HG02642 (cell line): ENCODE measurements at regions not wholly inside any gene's neighbourhood (a gene's known extent, or its start where the extent isn't known, plus 50 kb on each side); places are given as distances from the start of the nearest gene placed in this dataset.

Experiments used
- ATAC-seq: cut with Tn5 transposase; IDR thresholded peaks from one replicate; pipeline ENCODE4 v1.9.1; 2021; ENCODE audit warnings: mild to moderate bottlenecking; ENCODE audit not compliant: unreplicated experiment, poor library complexity

- ATAC-seq, result no peak
Measured at GRCh38 chr1:239814306-239814881, 277.3 kb upstream of the FMN2 start.

- ATAC-seq, result no peak
Measured at GRCh38 chr1:239815074-239815473, 276.6 kb upstream of the FMN2 start.

DNA sequence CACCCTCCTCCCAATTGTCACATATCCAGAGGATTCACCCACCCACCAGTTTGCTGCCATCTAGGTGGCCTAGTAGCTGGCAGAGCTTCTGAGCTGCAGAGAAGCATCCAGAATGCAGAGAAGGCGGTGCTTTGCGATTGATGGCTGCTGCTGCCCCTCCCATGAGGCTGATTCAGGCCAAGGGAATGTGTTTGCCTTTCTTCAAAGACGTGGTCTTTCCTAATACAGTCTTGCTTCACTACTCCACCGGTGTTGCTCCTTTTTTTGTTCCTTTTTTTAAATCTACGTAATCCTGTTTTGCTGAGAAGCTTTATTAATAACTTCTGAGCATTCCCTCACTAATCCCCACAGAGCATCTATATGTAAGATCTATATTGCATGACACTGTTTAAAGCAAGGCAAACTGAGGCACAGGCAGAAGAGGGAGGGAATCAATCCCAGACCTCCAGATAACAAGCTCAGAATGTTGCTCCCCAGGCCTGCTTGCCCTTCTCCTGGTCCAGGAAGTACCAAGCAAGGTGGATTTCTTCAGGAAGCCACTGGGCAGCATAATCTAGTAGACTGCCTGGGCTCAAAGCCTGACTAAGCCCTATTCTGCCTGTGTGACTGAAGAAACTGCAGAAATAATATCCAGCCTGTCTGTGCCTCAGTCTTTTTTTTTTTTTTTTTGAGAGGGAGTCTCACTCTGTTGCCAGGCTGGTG is 275.5 kb upstream of the FMN2 start:
- no peak for ATAC-seq

DNA sequence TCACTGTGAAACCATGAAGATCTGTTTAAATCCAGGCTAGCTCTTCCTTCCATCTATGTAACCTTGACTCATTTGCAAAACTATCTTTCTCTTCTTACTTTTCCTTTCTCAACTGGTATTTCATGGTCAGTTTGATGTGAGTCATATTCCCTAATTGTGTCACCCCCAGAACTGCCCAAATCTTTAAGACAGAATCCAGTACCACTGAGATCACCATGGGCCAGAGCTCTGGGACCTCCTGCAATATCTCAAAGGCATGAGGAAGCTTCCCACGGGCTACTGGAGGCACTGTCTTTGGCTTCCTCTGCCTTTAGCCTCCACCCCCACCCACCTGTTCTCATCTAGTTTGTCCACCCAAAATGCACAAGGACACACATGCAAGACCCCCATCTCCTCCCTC is 274.4 kb upstream of the FMN2 start:
- no peak for ATAC-seq

GRCh38 chr1:239817801-239818200 is 273.9 kb upstream of the FMN2 start:
- no peak for ATAC-seq

DNA sequence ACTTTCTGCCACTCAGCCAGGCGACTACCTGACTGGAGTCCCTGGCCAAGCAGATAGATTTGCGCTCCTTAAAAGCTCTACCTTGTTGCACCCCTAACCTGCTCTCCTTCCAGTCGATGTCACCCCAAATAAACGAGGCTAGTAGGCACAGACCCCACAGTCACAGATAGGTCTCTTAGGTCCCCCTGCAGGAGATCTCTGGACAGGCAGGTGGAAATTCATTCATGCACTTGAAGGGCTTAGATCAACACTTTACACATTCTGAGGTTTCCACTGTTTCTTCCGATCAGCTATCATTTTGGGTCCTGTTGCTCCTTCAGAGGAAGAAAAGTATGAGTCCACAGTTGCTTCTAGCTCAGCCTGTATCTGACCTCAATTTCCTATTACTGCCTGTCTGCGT is 272.6 kb upstream of the FMN2 start:
- ATAC-seq, result no peak

GRCh38 chr1:239819756-239820250 is 271.9 kb upstream of the FMN2 start:
- no peak for ATAC-seq

DNA sequence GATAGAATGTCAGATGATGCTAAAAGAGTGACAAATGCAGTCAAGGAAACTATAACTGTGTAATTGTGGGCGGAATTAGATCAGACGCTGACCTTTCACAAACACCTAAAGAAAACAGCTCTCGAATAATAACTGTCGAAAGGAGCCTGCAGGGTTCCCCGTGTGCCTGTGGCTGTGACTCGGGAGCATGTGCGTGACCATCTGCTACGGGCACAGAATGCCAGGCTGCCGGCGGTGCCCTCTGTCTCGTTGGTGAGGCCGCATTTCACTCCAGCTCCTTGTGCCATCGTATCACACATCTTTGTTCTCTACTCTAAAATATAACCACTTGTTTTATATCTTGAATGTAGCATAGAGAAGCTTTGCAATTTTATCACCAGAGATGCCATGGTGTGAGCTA is 267.8 kb upstream of the FMN2 start:
- no peak for ATAC-seq

GRCh38 chr1:239826211-239826610 is 265.5 kb upstream of the FMN2 start:
- no peak for ATAC-seq

DNA sequence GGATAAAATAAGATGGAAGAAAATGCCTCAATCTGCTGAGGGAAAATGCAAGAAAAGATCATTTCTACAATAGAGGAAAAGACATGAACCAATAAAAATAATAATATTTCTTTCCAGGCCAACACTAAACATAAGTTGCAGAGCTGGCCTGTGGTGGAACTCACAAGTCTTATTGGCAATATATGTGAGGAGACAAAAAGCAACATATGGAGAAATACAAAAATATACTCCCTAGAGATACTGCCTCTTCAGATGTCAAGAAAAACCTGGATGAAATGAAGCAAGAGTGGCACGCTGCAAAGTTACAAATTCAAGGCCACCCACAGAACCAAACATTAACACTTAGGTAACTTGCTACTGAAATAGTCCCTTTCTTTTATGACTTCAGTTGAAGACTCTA is 264.9 kb upstream of the FMN2 start:
- ATAC-seq, result no peak

GRCh38 chr1:239829535-239829934 is 262.1 kb upstream of the FMN2 start:
- no peak for ATAC-seq

DNA sequence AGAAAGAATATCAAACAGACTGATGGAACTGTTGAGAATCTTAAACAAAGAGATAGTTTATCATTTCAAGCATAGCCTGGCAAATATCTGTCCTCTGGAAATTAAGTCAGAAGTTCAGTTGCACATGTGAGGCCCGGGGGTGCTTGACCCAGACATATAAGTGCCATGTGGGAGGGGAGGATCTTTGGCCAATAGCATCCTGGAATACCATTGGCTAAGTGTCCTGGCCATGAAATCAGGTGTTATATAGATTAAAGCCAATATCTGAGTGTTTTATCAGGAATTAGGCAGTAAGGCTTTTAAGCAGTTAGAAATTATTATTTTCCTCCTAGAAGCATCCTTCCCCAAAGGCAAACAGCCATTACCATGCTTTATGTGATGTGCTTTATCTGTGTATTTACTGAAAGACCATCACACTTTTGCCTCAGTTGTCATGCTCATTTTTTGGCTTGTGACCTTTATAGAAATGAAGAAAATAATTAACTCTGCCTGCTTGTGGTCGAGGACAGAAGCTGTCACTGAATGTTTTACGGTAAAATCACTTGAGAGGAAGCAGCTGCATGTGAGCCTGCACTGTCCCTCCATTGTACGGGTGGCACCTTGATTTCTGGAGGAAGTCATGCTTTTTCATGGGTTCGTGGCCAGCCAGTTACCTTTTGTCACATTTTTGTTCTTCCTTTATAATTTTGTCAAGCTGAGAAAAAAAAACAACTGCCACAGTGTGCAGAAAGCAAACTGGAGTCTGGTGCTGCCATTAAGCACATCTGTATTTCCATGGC is 259.9 kb upstream of the FMN2 start:
- ATAC-seq, result no peak

- no peak for ATAC-seq
Measured at GRCh38 chr1:239833723-239834122, 258.0 kb upstream of the FMN2 start.

DNA sequence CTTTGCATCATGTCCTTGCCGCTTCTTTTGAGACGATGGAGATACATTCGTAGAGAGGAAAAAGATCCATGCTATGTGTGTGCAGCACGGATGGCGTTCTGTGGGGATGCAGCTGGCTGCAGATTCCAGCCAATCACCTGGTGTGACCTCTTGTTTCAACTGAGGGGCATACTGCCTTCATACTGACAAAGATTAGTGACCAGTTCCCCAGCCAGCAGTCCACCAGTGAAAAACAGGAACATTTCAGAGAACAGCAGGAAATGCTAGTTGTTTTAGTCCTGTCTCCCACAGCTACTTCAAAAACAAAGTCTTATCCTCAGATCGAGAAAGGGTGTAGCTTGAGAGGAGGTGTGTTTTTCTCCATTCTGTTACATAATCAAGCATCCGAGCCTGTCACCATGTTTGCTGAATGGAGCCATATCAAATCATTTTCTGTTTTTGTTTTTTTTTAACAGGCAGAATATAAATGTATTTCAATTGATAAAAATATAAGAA is 255.7 kb upstream of the FMN2 start:
- no peak for ATAC-seq

DNA sequence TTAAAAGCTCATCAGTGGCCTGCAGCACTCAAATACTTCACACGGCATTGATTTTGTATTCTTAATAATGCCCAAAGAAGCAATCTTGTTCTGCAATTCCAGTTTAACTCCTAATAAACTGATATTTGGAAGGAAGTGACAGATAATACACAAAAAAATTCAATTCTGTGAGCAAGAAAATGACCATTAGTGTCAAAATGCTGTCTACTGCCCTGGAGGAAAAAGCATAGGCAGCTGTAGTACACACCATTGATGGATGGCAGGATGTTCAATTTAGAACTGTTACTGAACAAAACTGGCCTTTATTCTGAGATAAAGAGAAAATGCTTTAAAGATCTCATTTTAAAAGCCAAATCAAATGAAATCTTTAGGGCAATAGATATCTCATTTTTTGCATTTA is 251.3 kb upstream of the FMN2 start:
- no peak for ATAC-seq

DNA sequence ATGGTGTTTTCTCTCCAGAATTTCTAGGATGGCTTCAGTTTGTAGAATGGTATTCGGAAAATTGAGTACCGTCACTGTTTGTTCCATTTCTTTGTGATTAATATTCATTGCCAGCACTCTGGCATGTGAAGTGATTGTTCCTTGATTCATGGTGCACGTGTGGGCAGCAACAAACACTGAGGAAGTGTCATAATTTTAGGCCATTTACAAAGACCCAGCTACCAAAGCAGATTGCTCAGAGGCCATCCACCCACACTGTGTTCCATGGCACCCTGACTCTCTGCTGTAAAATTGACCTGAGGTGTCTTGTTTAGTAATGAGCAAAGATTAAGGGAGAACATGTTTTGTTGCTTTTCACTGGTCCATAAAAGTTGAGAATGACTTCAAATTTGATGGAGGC is 250.9 kb upstream of the FMN2 start:
- ATAC-seq, result no peak

DNA sequence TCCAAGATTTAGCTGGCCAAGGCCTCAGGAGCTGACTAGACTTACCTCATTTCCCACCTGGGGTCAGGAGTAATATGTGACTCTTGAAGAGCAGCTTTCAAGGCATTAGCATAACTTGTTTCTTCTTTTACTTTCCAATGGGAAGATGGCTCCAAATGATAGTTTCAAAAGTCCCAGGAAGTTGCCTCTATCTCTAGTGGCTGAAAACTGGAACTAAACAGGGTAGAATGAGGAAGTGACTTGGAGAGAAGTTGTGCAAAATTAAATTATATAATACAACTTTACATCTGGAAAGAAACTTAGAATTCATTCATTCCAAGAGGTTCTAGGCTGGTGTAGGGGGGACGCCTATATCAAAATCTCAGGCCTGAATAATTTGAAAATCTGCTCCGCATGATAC is 250.1 kb upstream of the FMN2 start:
- ATAC-seq, result no peak

- no peak for ATAC-seq
Measured at GRCh38 chr1:239843541-239843940, 248.1 kb upstream of the FMN2 start.

DNA sequence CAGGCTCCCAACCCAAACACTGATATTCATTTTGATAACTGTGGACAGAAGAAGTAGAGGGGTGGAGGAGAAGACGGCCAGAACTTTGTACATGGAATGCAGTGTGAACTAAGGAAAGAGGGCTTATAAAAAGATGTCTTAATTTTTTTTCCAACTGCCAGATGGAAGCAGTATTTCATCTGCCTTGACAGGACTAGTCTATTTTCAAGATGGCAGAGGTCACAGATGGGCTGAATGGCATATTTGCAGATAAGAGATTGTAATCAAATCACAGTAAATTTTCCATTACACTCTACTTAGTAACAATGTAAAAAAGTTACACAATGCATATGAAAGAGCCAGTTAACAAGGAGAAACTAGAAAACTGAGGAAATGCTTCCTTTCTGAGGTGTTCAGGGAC is 246.8 kb upstream of the FMN2 start:
- no peak for ATAC-seq

GRCh38 chr1:239854922-239855321 is 236.8 kb upstream of the FMN2 start:
- no peak for ATAC-seq

GRCh38 chr1:239856067-239856466 is 235.6 kb upstream of the FMN2 start:
- no peak for ATAC-seq
